Spleen (tissue), 11 donors: ENCODE measurements at regions not wholly inside any gene's neighbourhood (a gene's known extent, or its start where the extent isn't known, plus 50 kb on each side); places are given as distances from the start of the nearest gene placed in this dataset.

Experiments used
- DNase-seq: peaks from one replicate; pipeline ENCODE4 v3.0.0-alpha.2; 2020
- H3K27ac ChIP-seq, 8 donors: fragments of 200-600 bp; sonication (generic) in 7 of 8; 1 replicate in 4 of 8; 2 replicates in 4 of 8; pipeline versions ENCODE4 v1.5.0 to v1.8.0; 2016 to 2021; ENCODE audit warnings: inconsistent platforms in 4 of 8, mild to moderate bottlenecking in 4 of 8, moderate library complexity in 1 of 8
- H3K27me3 ChIP-seq, 7 donors: fragments of 200-600 bp; sonication (generic) in 6 of 7; replicated peaks in 1 of 7; 1 replicate in 4 of 7; 2 replicates in 3 of 7; pipeline versions ENCODE4 v1.5.0 to v1.8.0; 2016 to 2021; ENCODE audit warnings: inconsistent platforms in 3 of 7, mild to moderate bottlenecking in 1 of 7
- H3K36me3 ChIP-seq, 6 donors: fragments of 200-600 bp; sonication (generic) in 5 of 6; 1 replicate in 4 of 6; 2 replicates in 2 of 6; pipeline versions ENCODE4 v1.5.0 to v1.8.0; 2016 to 2021; ENCODE audit warnings: inconsistent platforms in 2 of 6
- H3K4me1 ChIP-seq, 6 donors: fragments of 200-600 bp; sonication (generic) in 5 of 6; 1 replicate in 3 of 6; 2 replicates in 3 of 6; pipeline versions ENCODE4 v1.5.0 to v1.8.0; 2016 to 2021; ENCODE audit warnings: inconsistent platforms in 3 of 6
- H3K4me3 ChIP-seq, 8 donors: fragments of 200-600 bp; sonication (generic) in 7 of 8; 1 replicate in 4 of 8; 2 replicates in 4 of 8; pipeline versions ENCODE4 v1.5.0 to v1.8.0; 2016 to 2021; ENCODE audit warnings: inconsistent platforms in 4 of 8, mild to moderate bottlenecking in 4 of 8, moderate library complexity in 2 of 8
- H3K9me3 ChIP-seq, 8 donors: fragments of 200-600 bp; sonication (generic) in 7 of 8; 1 replicate in 4 of 8; 2 replicates in 4 of 8; pipeline versions ENCODE4 v1.5.0 to v1.8.0; 2016 to 2021; ENCODE audit warnings: inconsistent platforms in 4 of 8
- CTCF ChIP-seq, 11 experiments: fragments of 200-600 bp in 7 of 11; fragments of 450-650 bp in 4 of 11; sonication (generic) in 4 of 11; IDR thresholded peaks in 8 of 11; conservative IDR thresholded peaks in 3 of 11; 1 replicate in 7 of 11; 2 replicates in 4 of 11; pipeline versions ENCODE4 v1.4.0 to v1.8.0; 2016 to 2021; ENCODE audit warnings: antibody characterized with exemption in 11 of 11, inconsistent platforms in 4 of 11, mild to moderate bottlenecking in 1 of 11
- POLR2A ChIP-seq, 3 donors: fragments of 450-650 bp; IDR thresholded peaks; one replicate each; pipeline ENCODE4 v1.5.1; 2017; ENCODE audit warnings: antibody characterized with exemption in 3 of 3, mild to moderate bottlenecking in 1 of 3
- POLR2AphosphoS5 ChIP-seq, 3 donors: sonication (generic); formaldehyde crosslinking; IDR thresholded peaks; one replicate each; pipeline ENCODE4 v1.5.1; 2017; ENCODE audit warnings: antibody characterized with exemption in 3 of 3
- WGBS, 5 donors: extraction: QIAGEN DNeasy Blood & Tissue Kit in 3 of 5; methylation state at CpG; one replicate each; pipeline versions ENCODE4 v1.1.5 to v1.1.7; 2013 to 2018; 5-methylcytosine and 5-hydroxymethylcytosine counted together
- intact Hi-C: fragments of 100-400 bp; cut with DNase I; formaldehyde crosslinking; loops from one replicate; pipeline ENCODE4 v1.15.0; 2023; ENCODE audit warnings: low total_unique reads
- donor health status: healthy with polysubstance abuse.
- donor health status: DM: no; HTN: no; CAD: no; lungs with moderate emphysema.
- donor health status: DM: no; HTN: no; CAD: no.
- donor health status: Bipolar disorder and iron deficiency.
- donor health status: healthy.
- donor health status: DM: no; HTN: no; CAD: no.
- donor health status: DM: yes; HTN: yes; CAD: no.

GRCh38 chr15:97076011-97076410, 745.5 kb downstream of the NR2F2 start:
- Histone ChIP-seq H3K27me3 (no peaks in the 10 kb centered on the region), H3K36me3 (no peaks in the 10 kb centered on the region), H3K9me3 (peaks cover 0 to 16% (median 10%) of the 10 kb centered on the region in 8 donors), H3K4me1 (no peaks in the 10 kb centered on the region), H3K4me3 (no peak overlapping the region), H3K27ac (no peak overlapping the region)
- intact Hi-C loops = no loop called here
- DNase-seq = no peak
- TF ChIP-seq POLR2AphosphoS5 (IDR thresholded peaks at IDR 0.05) (no peak), POLR2A (IDR thresholded peaks at IDR 0.05) (no peak), CTCF (IDR thresholded peaks at IDR 0.05 in 8 of 11, conservative IDR thresholded peaks at IDR 0.05 in 3 of 11) (no peak)
- WGBS, 5 donors = 68 to 81% (median 75%) methylated on average over 5 of the region's 5 CpGs

GRCh38 chr15:97077975-97078374, 747.5 kb downstream of the NR2F2 start:
- Histone ChIP-seq H3K9me3 (peaks cover 0 to 16% (median 9%) of the 10 kb centered on the region in 8 donors), H3K27me3 (no peaks in the 10 kb centered on the region), H3K4me1 (no peaks in the 10 kb centered on the region), H3K27ac (no peak overlapping the region), H3K4me3 (no peak overlapping the region), H3K36me3 (no peaks in the 10 kb centered on the region)
- WGBS, 5 donors = 39 to 51% (median 48%) methylated on average over 2 of the region's 2 CpGs
- intact Hi-C loops = no loop called here
- TF ChIP-seq CTCF (IDR thresholded peaks at IDR 0.05 in 8 of 11, conservative IDR thresholded peaks at IDR 0.05 in 3 of 11) = no peak
- TF ChIP-seq POLR2AphosphoS5 (IDR thresholded peaks at IDR 0.05) = no peak
- no peak for TF ChIP-seq POLR2A (IDR thresholded peaks at IDR 0.05)
- DNase-seq = no peak

GRCh38 chr15:97078591-97078990, 748.1 kb downstream of the NR2F2 start:
- Histone ChIP-seq H3K27ac (no peak overlapping the region), H3K4me3 (no peak overlapping the region), H3K27me3 (no peaks in the 10 kb centered on the region), H3K9me3 (peaks cover 0 to 16% (median 9%) of the 10 kb centered on the region in 8 donors), H3K4me1 (no peaks in the 10 kb centered on the region), H3K36me3 (no peaks in the 10 kb centered on the region)
- WGBS, 5 donors = 44 to 68% (median 58%) methylated on average over 6 of the region's 6 CpGs
- TF ChIP-seq POLR2AphosphoS5 (IDR thresholded peaks at IDR 0.05) = no peak
- intact Hi-C loops = no loop called here
- DNase-seq = no peak

GRCh38 chr15:97081666-97082226, 751.2 kb downstream of the NR2F2 start:
- no peak for TF ChIP-seq POLR2AphosphoS5 (IDR thresholded peaks at IDR 0.05)
- TF ChIP-seq POLR2A (IDR thresholded peaks at IDR 0.05) = no peak
- TF ChIP-seq CTCF (IDR thresholded peaks at IDR 0.05 in 8 of 11, conservative IDR thresholded peaks at IDR 0.05 in 3 of 11) = no peak
- no peaks in the 10 kb centered on the region for H3K4me1 ChIP-seq
- DNase-seq = no peak
- no peaks in the 10 kb centered on the region for H3K36me3 ChIP-seq
- no peak overlapping the region for H3K27ac ChIP-seq
- no peaks in the 10 kb centered on the region for H3K9me3 ChIP-seq
- intact Hi-C loops = no loop called here
- peaks cover 0 to 3% (median 0%) of the 10 kb centered on the region in 7 donors for H3K27me3 ChIP-seq
- H3K4me3 ChIP-seq = no peak overlapping the region
- 68 to 74% (median 71%) methylated on average over 6 of the region's 6 CpGs for WGBS, 5 donors

- intact Hi-C loops = no loop called here
- Histone ChIP-seq H3K36me3 (no peaks in the 10 kb centered on the region), H3K9me3 (no peaks in the 10 kb centered on the region), H3K27ac (no peak overlapping the region), H3K4me3 (no peak overlapping the region), H3K4me1 (no peaks in the 10 kb centered on the region), H3K27me3 (peaks cover 0 to 3% (median 0%) of the 10 kb centered on the region in 7 donors)
- TF ChIP-seq POLR2A (IDR thresholded peaks at IDR 0.05) (no peak), CTCF (IDR thresholded peaks at IDR 0.05 in 8 of 11, conservative IDR thresholded peaks at IDR 0.05 in 3 of 11) (no peak), POLR2AphosphoS5 (IDR thresholded peaks at IDR 0.05) (no peak)
- 78 to 85% (median 79%) methylated on average over 8 to 9 of the region's 9 CpGs for WGBS, 5 donors
- DNase-seq = no peak
Observed at GRCh38 chr15:97082830-97083229, 752.3 kb downstream of the NR2F2 start.
